ENCODE measurements at regions not wholly inside any gene's neighbourhood (a gene's known extent, or its start where the extent isn't known, plus 50 kb on each side); places are given as distances from the start of the nearest gene placed in this dataset.

DNA sequence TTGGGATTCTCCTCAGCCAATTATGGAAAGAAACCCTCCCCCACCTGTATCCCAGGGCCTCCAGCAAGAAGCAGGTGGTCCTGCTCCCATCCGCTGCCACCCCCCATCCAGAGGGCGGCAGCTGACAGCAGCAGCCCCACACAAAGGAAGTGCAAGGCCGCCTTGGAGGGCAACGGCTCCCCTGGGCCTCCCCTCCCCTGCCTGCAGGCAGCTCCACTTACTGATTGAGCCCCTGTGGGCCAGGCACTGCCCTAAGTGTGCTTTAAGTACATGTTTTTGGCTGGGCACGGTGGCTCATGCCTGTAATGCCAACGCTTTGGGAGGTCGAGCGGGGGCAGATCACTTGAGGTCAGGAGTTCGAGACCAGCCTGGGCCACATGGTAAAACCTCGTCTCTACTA lies 257.6 kb downstream of the PARN start:
- Histone ChIP-seq H3K36me3 (ENCODE audit: insufficient read depth, low read length) (no peaks in the 10 kb centered on the region), H3K4me1 (ENCODE audit: insufficient read depth, low read length, poor library complexity, severe bottlenecking) (peaks cover 42% of the 10 kb centered on the region), H3K79me2 (ENCODE audit: insufficient read depth, low read depth, low read length) (no peaks in the 10 kb centered on the region), H4K20me1 (ENCODE audit: insufficient read depth, low read length) (no peaks in the 10 kb centered on the region), H3K4me2 (ENCODE audit: low read length) (0 out of 2 replicates have a peak overlapping the region, but pooled peaks have one; percentile 1), H3K9me3 (ENCODE audit: low read length) (no peaks in the 10 kb centered on the region), H3K9me2 (ENCODE audit: insufficient read depth, low read length) (no peaks in the 10 kb centered on the region), H3K27ac (ENCODE audit: low read depth, low read length, poor library complexity, severe bottlenecking) (no peak overlapping the region), H3K4me3 (ENCODE audit: low read depth, low read length, poor library complexity, severe bottlenecking) (no peak overlapping the region), H2AFZ (ENCODE audit: low read length) (0 out of 2 replicates have a peak overlapping the region, but pooled peaks have one; percentile 1)
- intact Hi-C loops (cut with micrococcal nuclease; ENCODE audit: unreplicated experiment) = no loop called here
- CTCF ChIA-PET (ENCODE audit: unreplicated experiment) = no interaction called here
- TF ChIP-seq, protein P1, sequence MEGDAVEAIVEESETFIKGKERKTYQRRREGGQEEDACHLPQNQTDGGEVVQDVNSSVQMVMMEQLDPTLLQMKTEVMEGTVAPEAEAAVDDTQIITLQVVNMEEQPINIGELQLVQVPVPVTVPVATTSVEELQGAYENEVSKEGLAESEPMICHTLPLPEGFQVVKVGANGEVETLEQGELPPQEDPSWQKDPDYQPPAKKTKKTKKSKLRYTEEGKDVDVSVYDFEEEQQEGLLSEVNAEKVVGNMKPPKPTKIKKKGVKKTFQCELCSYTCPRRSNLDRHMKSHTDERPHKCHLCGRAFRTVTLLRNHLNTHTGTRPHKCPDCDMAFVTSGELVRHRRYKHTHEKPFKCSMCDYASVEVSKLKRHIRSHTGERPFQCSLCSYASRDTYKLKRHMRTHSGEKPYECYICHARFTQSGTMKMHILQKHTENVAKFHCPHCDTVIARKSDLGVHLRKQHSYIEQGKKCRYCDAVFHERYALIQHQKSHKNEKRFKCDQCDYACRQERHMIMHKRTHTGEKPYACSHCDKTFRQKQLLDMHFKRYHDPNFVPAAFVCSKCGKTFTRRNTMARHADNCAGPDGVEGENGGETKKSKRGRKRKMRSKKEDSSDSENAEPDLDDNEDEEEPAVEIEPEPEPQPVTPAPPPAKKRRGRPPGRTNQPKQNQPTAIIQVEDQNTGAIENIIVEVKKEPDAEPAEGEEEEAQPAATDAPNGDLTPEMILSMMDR (conservative IDR thresholded peaks at IDR 0.05; ENCODE audit: low read length) = no peak
- TF ChIP-seq EZH2phosphoT487 (IDR thresholded peaks at IDR 0.05; ENCODE audit: borderline replicate concordance, low read depth, low read length) = no peak
- BruUV-seq (replicated peaks) = no TSS peak
- POLR2A ChIA-PET = interaction anchor here (0.6 to 4.5 kb wide), 5 partner anchors 10 to 116 kb away, joined by 3 to 19 read pairs (median 4); no protein-coding TSS in a partner anchor
- peak; percentile 41 for DNase-seq (ENCODE audit: low spot score)

DNA sequence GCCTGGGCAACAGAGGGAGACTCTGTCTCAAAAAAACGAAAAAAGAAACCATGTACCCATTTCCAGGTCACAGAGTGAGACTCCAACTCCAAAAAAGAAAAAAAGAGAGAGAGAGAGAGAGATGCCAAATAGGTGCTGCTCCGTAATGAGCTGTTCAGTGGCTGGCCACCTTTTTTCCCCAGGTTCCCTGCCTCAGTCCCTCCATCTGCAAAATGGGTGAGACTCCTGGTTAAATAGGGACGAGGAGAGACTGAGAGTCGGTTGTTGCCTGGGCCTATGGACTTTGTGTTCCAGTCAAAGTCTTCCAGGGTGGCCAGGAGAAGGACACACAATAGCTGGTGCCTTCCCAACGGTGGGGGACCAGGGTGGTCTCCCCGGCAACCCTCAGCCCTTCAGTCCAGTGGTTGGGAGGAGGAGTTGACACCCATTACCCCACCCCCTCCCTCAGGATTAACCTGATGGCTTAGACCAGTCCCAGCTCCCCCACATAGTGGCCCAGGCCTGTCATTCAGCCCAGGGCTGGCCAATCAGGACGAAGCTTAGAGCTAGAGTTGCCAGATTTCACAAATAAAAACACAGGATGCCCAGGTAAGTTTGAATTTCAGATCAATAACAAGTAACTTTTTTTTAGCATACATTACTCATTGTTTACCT lies 258.2 kb downstream of the PARN start:
- BruUV-seq (replicated peaks) = no TSS peak
- TF ChIP-seq EZH2phosphoT487 (IDR thresholded peaks at IDR 0.05; ENCODE audit: borderline replicate concordance, low read depth, low read length) = no peak
- TF ChIP-seq, protein P1 (conservative IDR thresholded peaks at IDR 0.05; ENCODE audit: low read length) = no peak
- H2AFZ ChIP-seq (ENCODE audit: low read length) = 0 out of 2 replicates have a peak overlapping the region, but pooled peaks have one; percentile 1
- H3K9me3 ChIP-seq (ENCODE audit: low read length) = no peaks in the 10 kb centered on the region
- no peaks in the 10 kb centered on the region for H3K36me3 ChIP-seq (ENCODE audit: insufficient read depth, low read length)
- DNase-seq (ENCODE audit: low spot score) = no peak
- H3K4me3 ChIP-seq (ENCODE audit: low read depth, low read length, poor library complexity, severe bottlenecking) = no peak overlapping the region
- POLR2A ChIA-PET = interaction anchor here (0.5 to 4.5 kb wide), 5 partner anchors 9 to 117 kb away, joined by 3 to 19 read pairs (median 4); no protein-coding TSS in a partner anchor
- CTCF ChIA-PET (ENCODE audit: unreplicated experiment) = no interaction called here
- H3K27ac ChIP-seq (ENCODE audit: low read depth, low read length, poor library complexity, severe bottlenecking) = no peak overlapping the region
- H3K79me2 ChIP-seq (ENCODE audit: insufficient read depth, low read depth, low read length) = no peaks in the 10 kb centered on the region
- no peaks in the 10 kb centered on the region for H3K9me2 ChIP-seq (ENCODE audit: insufficient read depth, low read length)
- 0 out of 2 replicates have a peak overlapping the region, but pooled peaks have one; percentile 1 for H3K4me2 ChIP-seq (ENCODE audit: low read length)
- H3K4me1 ChIP-seq (ENCODE audit: insufficient read depth, low read length, poor library complexity, severe bottlenecking) = peaks cover 38% of the 10 kb centered on the region
- intact Hi-C loops (cut with micrococcal nuclease; ENCODE audit: unreplicated experiment) = no loop called here
- no peaks in the 10 kb centered on the region for H4K20me1 ChIP-seq (ENCODE audit: insufficient read depth, low read length)

DNA sequence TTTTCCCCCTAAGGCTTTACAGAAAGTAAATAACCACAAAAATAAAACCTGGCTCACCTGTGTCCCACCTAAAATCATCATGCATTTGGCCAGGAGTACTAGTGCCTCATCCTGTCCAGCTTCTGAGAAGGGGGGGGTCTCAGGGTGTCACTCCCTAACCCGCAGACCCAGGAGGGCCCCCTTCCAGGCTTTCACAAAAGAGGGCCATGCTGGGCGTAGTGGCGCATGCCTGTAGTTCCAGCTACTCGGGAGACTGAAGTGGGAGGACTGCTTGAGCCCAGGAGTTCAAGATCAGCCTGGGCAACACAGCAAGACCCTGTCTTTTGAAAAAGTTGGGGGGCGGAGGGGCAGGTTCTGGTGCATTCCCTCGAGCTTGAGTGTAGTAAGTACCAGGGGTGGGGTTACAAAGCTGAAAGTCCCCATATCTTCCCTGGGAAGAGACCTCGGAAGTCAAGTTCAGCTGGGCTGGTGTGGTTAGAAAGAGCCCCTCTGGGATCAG lies 259.3 kb downstream of the PARN start:
- H4K20me1 ChIP-seq (ENCODE audit: insufficient read depth, low read length) = no peaks in the 10 kb centered on the region
- no peak overlapping the region for H3K4me3 ChIP-seq (ENCODE audit: low read depth, low read length, poor library complexity, severe bottlenecking)
- no peaks in the 10 kb centered on the region for H3K36me3 ChIP-seq (ENCODE audit: insufficient read depth, low read length)
- TF ChIP-seq, protein P1 (conservative IDR thresholded peaks at IDR 0.05; ENCODE audit: low read length) = no peak
- TF ChIP-seq EZH2phosphoT487 (IDR thresholded peaks at IDR 0.05; ENCODE audit: borderline replicate concordance, low read depth, low read length) = no peak
- no peak overlapping the region for H2AFZ ChIP-seq (ENCODE audit: low read length)
- H3K79me2 ChIP-seq (ENCODE audit: insufficient read depth, low read depth, low read length) = no peaks in the 10 kb centered on the region
- no peaks in the 10 kb centered on the region for H3K9me3 ChIP-seq (ENCODE audit: low read length)
- no TSS peak for BruUV-seq (replicated peaks)
- intact Hi-C loops (cut with micrococcal nuclease; ENCODE audit: unreplicated experiment) = no loop called here
- no peaks in the 10 kb centered on the region for H3K9me2 ChIP-seq (ENCODE audit: insufficient read depth, low read length)
- no peak overlapping the region for H3K27ac ChIP-seq (ENCODE audit: low read depth, low read length, poor library complexity, severe bottlenecking)
- DNase-seq (ENCODE audit: low spot score) = no peak
- peaks cover 27% of the 10 kb centered on the region for H3K4me1 ChIP-seq (ENCODE audit: insufficient read depth, low read length, poor library complexity, severe bottlenecking)
- POLR2A ChIA-PET = interaction anchor here (1.0 to 1.4 kb wide), 2 partner anchors 11 to 13 kb away, joined by 4 read pairs; no protein-coding TSS in a partner anchor
- no peak overlapping the region for H3K4me2 ChIP-seq (ENCODE audit: low read length)
- CTCF ChIA-PET (ENCODE audit: unreplicated experiment) = interaction anchor here (0.7 kb wide), 1 partner anchor 11 kb away, joined by 3 read pairs; no protein-coding TSS in a partner anchor

All from OCI-LY7 (cell line).